Suppressor macrophage (primary cell): ENCODE measurements at regions not wholly inside any gene's neighbourhood (a gene's known extent, or its start where the extent isn't known, plus 50 kb on each side); places are given as distances from the start of the nearest gene placed in this dataset.

Experiments used
- DNase-seq, 4 experiments: peaks; one replicate each; pipeline ENCODE4 v3.0.0-alpha.2; 2020 to 2022

GRCh38 chr2:152227969-152228592 lies 52.5 kb upstream of the STAM2 start:
- DNase-seq: no peak

GRCh38 chr2:152231446-152231845 lies 55.9 kb upstream of the STAM2 start:
- DNase-seq: no peak

GRCh38 chr2:152234277-152234676 lies 58.7 kb upstream of the STAM2 start:
- no peak for DNase-seq

- no peak for DNase-seq
Observed at GRCh38 chr2:152236191-152236925, 60.8 kb upstream of the STAM2 start.

GRCh38 chr2:152238016-152238415 lies 62.5 kb upstream of the STAM2 start:
- no peak for DNase-seq

GRCh38 chr2:152240559-152241231 lies 65.1 kb upstream of the STAM2 start:
- no peak for DNase-seq

GRCh38 chr2:152241948-152242729 lies 66.6 kb upstream of the STAM2 start:
- no peak for DNase-seq

- peak in 1 of 4 experiments; percentile 8 for DNase-seq
Observed at GRCh38 chr2:152242787-152243472, 67.4 kb upstream of the STAM2 start.

- no peak for DNase-seq
Observed at GRCh38 chr2:152243761-152244640, 68.4 kb upstream of the STAM2 start.

GRCh38 chr2:152245653-152246052 lies 70.1 kb upstream of the STAM2 start:
- DNase-seq: no peak

- DNase-seq: no peak
Observed at GRCh38 chr2:152246686-152247336, 71.2 kb upstream of the STAM2 start.

GRCh38 chr2:152247337-152247695 lies 71.8 kb upstream of the STAM2 start:
- no peak for DNase-seq

- no peak for DNase-seq
Observed at GRCh38 chr2:152250421-152251100, 75.0 kb upstream of the STAM2 start.

GRCh38 chr2:152251211-152251610 lies 75.6 kb upstream of the STAM2 start:
- DNase-seq: no peak

GRCh38 chr2:152251811-152252210 lies 76.2 kb upstream of the STAM2 start:
- DNase-seq: no peak

- no peak for DNase-seq
Observed at GRCh38 chr2:152254486-152254885, 78.9 kb upstream of the STAM2 start.

- DNase-seq: no peak
Observed at GRCh38 chr2:152254976-152255375, 79.4 kb upstream of the STAM2 start.

GRCh38 chr2:152255918-152256317 lies 79.1 kb upstream of the FMNL2 start:
- no peak for DNase-seq

GRCh38 chr2:152260939-152261338 lies 74.0 kb upstream of the FMNL2 start:
- DNase-seq: no peak

GRCh38 chr2:152263911-152264310 lies 71.1 kb upstream of the FMNL2 start:
- no peak for DNase-seq
